ENCODE measurements at regions not wholly inside any gene's neighbourhood (a gene's known extent, or its start where the extent isn't known, plus 50 kb on each side); places are given as distances from the start of the nearest gene placed in this dataset.

DNA sequence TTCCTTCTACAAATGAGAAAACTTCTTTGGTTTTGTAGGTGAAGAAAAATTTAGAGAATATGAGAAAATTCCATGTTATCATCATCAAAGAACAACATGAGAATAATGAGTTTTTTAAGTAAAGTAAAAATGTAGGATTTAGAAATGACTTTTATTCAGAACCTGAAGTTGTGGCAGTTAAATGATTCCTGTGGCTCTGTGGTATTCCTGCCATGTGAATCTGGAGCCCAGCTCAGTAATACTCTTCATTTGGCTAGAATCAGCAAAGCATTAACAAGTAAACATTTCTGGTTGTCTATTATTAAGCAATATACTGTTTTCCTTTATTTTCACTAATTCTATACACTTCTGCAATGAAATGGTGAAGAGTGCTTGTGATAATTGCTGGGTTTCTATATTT is 95.6 kb upstream of the E2F7 start:
- TF ChIP-seq POLR2A (IDR thresholded peaks at IDR 0.05; ENCODE audit: low read depth, low read length) (no peak), POLR2AphosphoS5 (IDR thresholded peaks at IDR 0.05; ENCODE audit: low read depth, low read length) (no peak)

Data from GM12892 (cell line).